NCI-H69 (cell line): ENCODE measurements at regions not wholly inside any gene's neighbourhood (a gene's known extent, or its start where the extent isn't known, plus 50 kb on each side); places are given as distances from the start of the nearest gene placed in this dataset.

Source experiments
- DNase-seq: peaks from one replicate; lab custom pipeline; 2025; lab: John Stamatoyannopoulos, UW

GRCh38 chr18:78701771-78702396 lies 277.7 kb upstream of the SALL3 start:
- DNase-seq, result peak; percentile 99

GRCh38 chr18:78703291-78703690 lies 276.3 kb upstream of the SALL3 start:
- DNase-seq, result no peak

DNA sequence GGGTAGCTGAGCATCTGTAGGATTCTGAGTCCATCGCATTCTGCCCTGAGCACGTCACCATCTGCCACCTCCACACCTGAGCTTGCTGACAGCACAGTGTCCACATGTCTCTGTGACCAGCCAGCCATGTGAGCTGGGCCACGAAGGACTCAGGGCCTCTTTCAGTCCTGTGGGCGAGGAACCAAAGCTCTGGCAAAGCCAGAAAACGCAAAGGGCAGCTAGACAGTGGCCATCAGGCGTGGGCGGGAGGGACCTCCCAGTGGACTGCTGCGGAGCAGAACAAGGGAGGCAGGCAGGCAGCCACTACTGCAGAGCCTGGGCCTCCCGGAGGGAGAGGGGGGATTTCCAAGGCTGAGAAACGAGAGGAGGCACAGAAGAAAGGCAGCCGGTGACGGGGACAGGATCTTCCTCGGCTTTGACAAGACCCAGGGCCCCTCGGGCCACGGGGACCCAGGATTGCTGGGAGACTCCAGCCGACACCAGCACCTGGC lies 274.6 kb upstream of the SALL3 start:
- DNase-seq, result peak; percentile 19

DNA sequence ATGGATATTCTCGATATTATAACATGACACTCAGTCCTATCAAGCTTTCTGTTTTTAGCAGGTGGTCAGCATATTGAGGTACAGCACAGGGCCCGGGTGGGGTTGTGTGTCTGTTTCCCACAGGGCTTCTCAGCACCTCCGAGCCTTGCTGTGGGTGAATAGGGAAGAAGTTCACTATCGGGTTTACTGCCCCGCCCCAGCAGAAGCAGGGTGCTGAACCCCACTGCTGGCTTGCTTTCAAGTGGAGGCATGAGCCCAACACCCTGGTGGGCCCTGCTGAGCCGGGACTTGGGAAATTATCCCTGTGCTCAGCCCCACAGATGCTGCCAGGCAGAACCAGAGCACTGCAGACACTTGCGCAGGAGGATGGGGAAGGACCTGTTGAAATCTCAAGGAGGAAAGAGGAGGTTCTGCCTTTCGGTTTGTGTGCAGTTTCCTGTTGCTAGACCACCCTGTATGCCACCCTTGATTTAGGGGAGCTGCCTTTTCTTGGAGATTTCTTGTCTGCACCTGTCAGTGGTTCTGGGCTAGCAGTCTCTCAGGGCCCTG lies 270.3 kb upstream of the SALL3 start:
- DNase-seq, result no peak

DNA sequence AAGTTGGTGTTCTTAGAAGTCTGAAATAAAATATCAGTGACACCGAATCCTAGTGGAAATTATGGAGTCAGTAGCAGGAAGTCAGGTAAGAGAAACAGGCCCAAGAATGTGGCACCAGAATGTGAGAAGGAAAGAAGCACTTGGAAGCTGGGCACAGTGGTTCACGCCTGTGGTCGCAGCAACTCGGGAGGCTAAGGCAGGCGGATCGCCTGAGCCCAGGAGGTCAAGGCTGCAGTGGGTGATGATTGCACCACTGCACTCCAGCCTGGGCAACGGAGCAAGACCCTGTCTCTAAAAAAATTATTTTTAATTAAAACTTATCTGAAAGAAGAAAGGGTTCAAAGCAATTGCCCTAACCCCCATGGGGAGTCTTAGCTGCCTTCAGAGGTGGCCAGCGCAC lies 268.3 kb upstream of the SALL3 start:
- DNase-seq, result no peak

- DNase-seq, result no peak
These were observed 267.6 kb upstream of the SALL3 start for GRCh38 chr18:78711971-78712370.

GRCh38 chr18:78713069-78713468 lies 266.5 kb upstream of the SALL3 start:
- DNase-seq, result no peak

DNA sequence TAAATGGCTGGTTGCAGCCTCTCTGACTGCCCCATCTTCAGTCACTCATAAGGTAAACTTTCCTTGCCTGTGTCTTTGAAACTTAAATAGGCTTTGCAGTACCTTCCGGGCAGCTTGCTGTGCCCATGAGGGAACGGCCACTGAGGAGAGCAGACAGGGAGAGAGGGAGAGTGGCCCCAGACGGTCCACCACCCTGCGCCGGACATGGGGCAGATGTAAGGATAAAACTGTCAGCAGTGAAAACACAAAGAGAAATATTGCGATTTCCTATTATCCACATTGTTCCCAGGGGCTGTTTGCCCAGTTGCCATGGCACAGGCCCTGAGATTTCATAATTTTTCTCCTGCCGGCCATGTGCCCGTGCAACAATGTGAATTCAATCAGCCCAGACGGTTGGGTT lies 265.9 kb upstream of the SALL3 start:
- DNase-seq, result peak; percentile 57

- no peak for DNase-seq
These were observed 263.6 kb upstream of the SALL3 start for GRCh38 chr18:78716022-78716421.

- DNase-seq, result no peak
These were observed 263.0 kb upstream of the SALL3 start for GRCh38 chr18:78716581-78716980.

GRCh38 chr18:78717051-78717765 lies 262.4 kb upstream of the SALL3 start:
- no peak for DNase-seq

DNA sequence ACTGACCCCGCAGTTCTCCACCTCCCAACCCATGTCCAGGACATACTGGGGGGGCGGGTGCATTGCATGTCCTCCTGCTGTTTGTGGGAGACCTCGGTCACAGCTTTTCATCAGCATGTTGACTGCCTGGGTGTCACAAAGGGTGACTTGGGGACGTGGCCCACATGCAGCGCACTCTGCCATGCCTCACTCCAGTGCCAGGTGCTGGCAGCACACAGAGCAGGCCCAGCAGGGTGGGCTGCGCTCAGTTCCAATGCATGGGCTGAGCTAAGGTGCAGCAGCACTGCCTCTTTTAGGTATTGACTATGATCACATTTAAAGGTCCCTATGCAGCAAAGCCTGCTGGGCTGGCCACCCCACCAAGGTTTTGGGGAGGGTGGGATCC lies 261.9 kb upstream of the SALL3 start:
- DNase-seq, result no peak

DNA sequence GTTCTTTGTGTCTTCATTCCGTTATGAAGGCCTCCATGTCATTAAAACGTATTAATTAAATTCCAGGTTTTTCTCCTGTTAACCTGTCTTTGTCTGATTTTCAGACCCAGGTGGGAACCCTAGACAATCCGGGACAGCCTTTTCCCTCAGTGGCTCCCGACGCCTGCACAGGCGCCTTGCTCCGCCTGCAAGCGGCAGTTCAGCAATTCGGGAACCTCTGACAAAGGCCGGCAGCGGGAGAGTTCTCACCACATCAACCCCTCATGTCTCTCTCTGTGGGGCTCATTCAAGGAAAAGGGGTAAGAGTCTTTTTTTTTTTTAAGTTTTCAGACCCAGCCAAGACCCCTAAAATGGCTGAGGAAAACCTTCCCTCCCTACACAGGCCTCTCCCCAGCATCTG lies 259.8 kb upstream of the SALL3 start:
- no peak for DNase-seq

DNA sequence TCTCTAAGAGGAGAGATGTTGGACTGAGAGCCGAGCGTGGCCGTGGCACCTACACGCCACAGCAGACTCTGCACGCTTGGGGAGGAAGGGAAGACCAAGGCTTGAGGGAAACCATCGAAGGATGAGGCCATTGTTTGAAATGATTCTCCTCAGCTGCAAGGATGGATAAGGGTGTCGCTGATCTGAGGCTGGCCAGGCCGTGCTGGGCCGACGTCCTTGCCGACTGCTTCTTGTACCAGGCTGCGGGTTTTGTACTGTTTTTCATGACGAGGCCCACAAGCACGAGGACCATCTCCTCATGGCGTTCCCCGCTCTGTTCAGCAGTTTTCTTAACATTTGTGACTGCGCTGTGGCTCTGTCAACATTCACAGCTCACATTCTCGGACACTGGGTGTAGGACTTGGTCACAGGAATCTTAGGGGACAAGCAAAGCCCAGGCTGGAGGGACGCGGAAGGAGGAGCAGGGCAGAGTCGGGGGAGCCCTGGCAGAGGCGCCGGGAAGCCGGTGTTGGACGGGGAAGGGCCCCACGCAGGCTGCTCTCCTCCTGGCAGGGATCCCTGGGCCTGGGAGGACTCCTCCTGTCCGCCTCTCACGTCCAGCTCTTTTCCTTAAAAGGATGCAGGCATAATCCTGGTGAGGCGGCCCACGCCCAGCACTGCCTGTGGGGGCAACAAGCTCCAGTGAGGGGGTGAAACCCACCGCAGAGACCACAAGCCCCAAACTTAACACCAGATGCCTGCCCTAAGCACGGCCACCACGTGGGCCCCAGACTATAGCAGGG lies 259.0 kb upstream of the SALL3 start:
- DNase-seq, result no peak

DNA sequence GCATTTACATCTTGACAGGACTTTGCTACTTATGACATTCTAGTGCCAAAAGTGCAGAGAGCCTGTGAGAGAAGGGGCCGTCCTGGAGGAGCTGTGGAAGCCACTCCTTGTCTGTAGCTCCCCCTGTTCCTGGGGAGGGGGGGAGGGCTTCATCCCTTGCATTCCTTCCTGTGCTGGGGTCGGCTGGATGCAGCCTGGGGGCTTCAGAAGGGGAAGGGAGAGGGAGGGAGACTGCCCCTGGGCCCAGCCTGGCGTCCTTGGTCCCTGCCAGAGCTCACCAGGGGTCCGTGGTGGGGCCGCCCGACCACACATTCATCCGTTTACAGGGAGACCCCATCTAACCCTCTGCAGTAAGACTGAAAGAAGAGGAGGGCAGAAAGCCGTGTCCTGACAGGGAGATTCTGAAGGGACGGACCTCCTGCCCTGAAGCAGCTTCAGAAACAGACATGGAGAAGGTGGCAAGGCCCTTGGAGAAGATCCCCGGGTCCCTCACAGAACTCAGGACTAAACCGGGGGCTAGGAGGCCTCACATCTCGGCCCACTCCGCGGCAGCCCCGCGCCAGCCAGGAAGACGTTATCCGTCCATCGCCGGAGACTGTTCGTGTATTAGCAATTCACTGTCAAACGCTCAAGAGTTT lies 258.3 kb upstream of the SALL3 start:
- no peak for DNase-seq

GRCh38 chr18:78721981-78722380 lies 257.6 kb upstream of the SALL3 start:
- DNase-seq, result no peak

DNA sequence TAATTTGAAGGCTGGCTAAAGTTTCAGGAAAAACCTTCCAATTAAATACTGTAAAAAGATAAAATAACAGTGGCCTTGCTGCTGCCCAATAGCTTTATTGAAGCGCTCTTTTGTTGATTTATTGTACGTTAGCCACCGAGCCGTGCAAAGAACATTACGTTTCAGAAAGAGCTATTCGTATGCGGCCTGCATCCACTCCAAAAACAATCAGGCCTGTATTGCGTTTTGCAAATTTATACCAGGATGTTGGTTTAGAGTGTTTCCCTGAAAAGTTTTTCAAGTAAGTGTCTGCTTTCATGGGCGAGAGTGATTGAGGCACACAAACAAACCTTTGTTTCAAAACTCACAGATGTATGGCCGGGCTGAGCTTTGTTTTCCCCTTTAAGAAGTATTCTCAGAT lies 257.2 kb upstream of the SALL3 start:
- DNase-seq, result no peak

DNA sequence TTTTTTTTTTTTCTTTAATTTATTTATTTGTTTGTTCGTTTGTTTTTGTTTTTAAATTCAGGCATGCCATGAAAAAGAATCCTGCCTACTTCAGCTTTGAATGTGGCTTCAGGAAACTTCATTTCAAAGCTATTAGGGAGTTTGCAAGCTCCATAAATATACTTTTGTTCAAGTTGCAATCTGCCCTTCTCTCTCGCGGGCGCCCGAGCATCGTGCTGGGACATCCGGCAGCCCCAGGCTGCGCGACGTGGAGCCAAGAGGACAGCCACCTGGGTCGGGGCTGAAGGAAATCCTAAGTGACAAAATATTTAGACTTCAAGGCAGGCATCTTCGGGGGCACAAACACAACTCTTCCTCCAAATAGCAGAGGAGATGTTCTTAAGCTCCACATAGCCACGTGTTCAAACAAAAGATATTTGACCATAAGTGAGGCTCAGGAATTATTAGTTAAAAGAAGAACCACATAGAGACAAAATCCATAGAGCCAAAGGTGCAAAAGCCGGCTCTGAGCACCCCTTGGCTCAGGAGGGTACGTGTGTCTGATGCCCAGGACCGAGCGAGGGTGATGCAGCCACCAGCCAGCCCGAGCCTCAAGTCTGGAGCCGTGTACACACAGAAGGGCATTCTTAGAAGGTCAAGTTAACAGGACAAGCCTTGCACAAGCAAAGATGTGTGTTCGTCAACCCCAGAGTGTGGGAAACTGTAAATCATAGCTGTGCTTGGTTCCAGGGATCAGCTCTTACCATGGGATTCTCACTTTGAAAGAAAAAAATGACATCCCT lies 256.5 kb upstream of the SALL3 start:
- DNase-seq, result no peak

DNA sequence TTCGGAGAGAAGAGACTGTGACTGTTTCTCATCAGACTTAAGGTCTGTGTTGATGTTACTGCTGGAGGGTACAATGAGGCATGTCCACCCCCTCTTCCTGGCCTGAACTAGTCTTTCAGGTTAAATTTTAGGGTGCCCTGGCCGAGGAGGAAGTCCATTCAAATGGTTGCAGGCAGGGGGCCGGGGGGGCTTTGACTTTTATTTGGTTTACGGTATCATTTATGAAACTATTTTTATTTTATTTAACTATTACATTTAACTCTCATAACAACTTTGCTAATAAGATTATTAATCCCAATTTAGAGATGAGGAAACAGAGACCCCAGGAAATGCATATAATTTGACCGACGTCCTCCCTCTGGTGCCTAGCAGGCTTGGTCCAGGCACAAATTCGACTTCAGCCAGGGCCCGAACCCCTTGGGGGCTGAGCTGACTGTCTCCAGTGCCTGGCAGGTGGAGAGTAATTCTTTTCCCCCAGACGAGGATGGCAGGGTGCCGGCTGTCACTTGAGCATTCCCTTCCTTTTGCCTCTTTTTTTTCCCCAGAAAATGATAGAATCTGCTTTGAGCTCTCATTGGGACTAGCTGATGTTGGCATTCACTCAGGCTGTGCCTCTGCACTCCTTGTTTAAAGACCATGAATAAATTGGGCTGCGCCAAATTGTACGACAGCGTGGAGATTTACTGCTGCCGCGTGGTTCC lies 255.3 kb upstream of the SALL3 start:
- no peak for DNase-seq

GRCh38 chr18:78725426-78725825 lies 254.2 kb upstream of the SALL3 start:
- DNase-seq, result no peak
